Esophagus squamous epithelium (tissue), 4 donors: ENCODE measurements at regions not wholly inside any gene's neighbourhood (a gene's known extent, or its start where the extent isn't known, plus 50 kb on each side); places are given as distances from the start of the nearest gene placed in this dataset.

Source experiments
- CTCF ChIP-seq, 6 experiments: fragments of 450-650 bp in 4 of 6; fragments of 200-600 bp in 2 of 6; sonication (generic) in 2 of 6; IDR thresholded peaks; one replicate each; pipeline ENCODE4 v1.5.1; 2016 to 2019; ENCODE audit warnings: antibody characterized with exemption in 6 of 6, mild to moderate bottlenecking in 4 of 6, moderate library complexity in 4 of 6
- POLR2A ChIP-seq, 4 donors: fragments of 450-650 bp; IDR thresholded peaks; one replicate each; pipeline ENCODE4 v1.6.1; 2017; ENCODE audit warnings: antibody characterized with exemption in 4 of 4, mild to moderate bottlenecking in 4 of 4, moderate library complexity in 3 of 4

- no peak for TF ChIP-seq CTCF (IDR thresholded peaks at IDR 0.05)
- TF ChIP-seq POLR2A (IDR thresholded peaks at IDR 0.05) = no peak
Measured at GRCh38 chr15:88985547-88986393, 72.6 kb upstream of the MFGE8 start.
